Endometrium (tissue), 2 donors: ENCODE measurements at regions not wholly inside any gene's neighbourhood (a gene's known extent, or its start where the extent isn't known, plus 50 kb on each side); places are given as distances from the start of the nearest gene placed in this dataset.
A peak's percentile ranks its signal among the peaks of the same experiment; 100 is the strongest.
"Not testable (repeated sequence)": the region's sequence is repeated elsewhere in the genome, so short reads cannot be mapped to it uniquely, and the experiment has no call there.

ENCODE experiments used
- FAIRE-seq: peaks from 2 replicates; lab custom pipeline; 2012; peaks lifted over from hg19 to GRCh38; lab: Jason Lieb, UNC
- donor health status: control.
- donor health status: control.

GRCh38 chr11:91005458-91005857 is 782.6 kb upstream of the CHORDC1 start:
- FAIRE-seq: no peak

DNA sequence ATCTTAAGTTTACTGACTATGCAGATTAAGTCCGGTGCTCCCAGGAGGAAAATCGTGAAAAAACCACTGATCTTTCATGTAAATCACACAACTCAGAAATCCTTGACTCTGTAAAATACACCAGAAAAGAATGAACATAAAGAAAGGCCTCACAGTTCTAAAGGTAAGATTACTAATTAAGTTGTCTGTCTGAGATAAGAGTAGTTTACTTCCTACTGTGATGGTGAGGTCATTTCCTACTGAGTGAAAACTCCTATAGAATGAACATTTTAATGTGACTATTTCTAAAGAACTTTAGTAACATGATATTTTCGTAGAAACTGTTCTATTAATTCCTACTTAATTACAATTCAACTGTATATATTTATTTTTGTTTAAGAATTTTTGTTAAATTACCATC is 774.4 kb upstream of the CHORDC1 start:
- no peak for FAIRE-seq

- FAIRE-seq: not testable (repeated sequence)
Measured at GRCh38 chr11:90972159-90972558, 749.3 kb upstream of the CHORDC1 start.

GRCh38 chr11:90947930-90948329 is 725.1 kb upstream of the CHORDC1 start:
- FAIRE-seq: no peak

GRCh38 chr11:90930252-90930651 is 707.4 kb upstream of the CHORDC1 start:
- no peak for FAIRE-seq

GRCh38 chr11:90919332-90919731 is 696.5 kb upstream of the CHORDC1 start:
- FAIRE-seq: no peak

DNA sequence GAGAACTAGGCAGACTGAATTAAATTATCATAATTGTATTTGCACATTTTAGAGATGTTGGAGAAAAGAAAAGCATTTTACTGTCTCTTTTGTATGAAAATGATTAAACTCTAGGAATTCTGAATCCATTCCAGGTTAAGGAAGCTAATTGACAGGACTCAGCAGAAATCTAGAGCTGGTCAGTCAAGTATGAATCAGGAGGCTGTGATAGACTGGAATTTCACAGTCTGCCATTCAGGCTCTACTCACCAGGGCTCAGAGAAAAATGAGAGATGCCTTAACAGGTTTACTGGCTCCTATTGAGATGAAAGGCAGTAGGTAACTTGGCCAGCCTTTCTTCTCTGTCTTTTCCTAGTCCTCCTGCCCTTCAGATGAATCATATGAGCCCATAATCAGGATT is 693.9 kb upstream of the CHORDC1 start:
- no peak for FAIRE-seq

DNA sequence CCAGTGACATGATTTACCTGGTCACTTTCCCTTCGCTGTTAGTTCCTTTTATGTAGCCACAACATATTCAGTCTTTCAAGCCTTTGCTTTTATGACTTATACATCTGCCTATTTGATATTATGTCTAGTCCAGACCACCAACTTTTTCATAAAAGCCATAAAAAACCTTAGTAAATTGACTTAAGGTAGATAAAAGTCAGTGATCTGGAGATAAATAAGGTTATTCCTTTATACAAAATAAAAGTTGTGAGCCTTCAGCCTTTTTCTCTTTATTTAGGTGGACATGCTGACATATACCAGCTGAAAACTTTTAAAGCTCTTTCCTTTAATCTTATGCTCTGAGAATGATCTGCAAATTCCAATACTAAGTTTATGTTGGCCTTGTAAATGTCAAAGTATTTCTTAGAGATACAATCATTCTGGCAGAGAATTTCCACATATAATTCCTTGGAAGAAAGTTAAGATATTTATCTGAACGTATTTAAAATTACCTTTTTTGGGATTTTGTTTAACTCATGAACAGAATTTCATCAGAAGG is 690.4 kb upstream of the CHORDC1 start:
- no peak for FAIRE-seq

- no peak for FAIRE-seq
Measured at GRCh38 chr11:90912631-90913030, 689.8 kb upstream of the CHORDC1 start.

GRCh38 chr11:90911192-90911591 is 688.3 kb upstream of the CHORDC1 start:
- no peak for FAIRE-seq

GRCh38 chr11:90908074-90908473 is 685.2 kb upstream of the CHORDC1 start:
- FAIRE-seq: no peak

- FAIRE-seq: no peak
Measured at GRCh38 chr11:90895850-90896249, 673.0 kb upstream of the CHORDC1 start.

DNA sequence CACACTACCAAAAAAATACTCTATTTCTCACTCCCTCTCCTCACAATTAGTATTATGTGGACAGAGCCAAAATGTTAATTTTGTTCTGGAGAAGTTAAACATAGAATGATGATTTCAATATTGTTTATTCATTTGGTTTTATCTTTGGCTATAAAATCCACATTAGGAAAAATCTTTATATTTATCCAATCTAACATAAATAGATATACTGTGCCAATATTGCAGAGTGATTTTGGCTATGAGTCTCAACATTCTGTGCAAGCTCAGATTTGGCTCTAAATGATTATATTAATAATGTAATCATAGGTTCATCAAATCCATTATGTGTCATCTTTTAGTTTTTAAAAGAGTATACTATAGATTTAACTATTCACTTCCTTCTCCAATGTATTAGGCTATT is 667.5 kb upstream of the CHORDC1 start:
- FAIRE-seq: no peak

GRCh38 chr11:90884181-90884580 is 661.3 kb upstream of the CHORDC1 start:
- peak; percentile 39 for FAIRE-seq

DNA sequence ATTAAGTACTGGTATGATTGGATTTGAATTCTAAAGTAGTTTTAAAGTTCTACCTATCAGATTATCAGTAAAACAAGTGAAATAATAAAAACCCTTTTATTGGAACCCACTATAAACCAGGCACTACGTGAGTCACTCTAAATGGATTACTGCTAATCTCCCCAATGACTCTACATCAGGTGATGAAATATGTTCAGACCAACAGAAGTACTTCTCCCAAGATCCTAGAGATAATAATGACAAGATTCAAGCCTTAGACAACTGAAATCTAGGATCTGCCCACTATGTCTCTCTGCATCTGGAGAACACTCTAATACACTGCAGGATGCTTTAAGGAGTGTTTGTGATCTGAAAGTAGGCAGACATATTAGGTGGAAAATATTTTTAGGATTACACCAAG is 652.1 kb upstream of the CHORDC1 start:
- no peak for FAIRE-seq

GRCh38 chr11:90874281-90874680 is 651.4 kb upstream of the CHORDC1 start:
- no peak for FAIRE-seq

- FAIRE-seq: no peak
Measured at GRCh38 chr11:90867416-90867815, 644.6 kb upstream of the CHORDC1 start.

DNA sequence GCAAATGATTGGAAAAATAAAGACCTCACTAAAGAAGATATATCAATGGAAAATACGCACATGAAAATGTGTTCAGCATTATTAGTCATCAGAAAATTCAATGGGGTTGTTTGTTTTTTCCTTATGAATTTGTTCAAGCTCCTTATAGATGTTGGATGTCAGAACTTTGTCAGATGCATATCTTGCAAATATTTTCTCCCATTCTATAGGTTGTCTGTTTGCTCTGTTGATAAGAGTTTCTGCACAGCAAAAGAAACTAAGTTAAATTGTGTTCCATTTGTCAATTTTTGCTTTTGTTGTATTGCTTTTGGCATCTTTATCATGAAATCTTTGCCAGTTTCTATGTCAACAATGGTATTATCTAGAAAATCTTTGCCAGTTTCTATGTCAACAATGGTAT is 633.9 kb upstream of the CHORDC1 start:
- no peak for FAIRE-seq

- no peak for FAIRE-seq
Measured at GRCh38 chr11:90855531-90855930, 632.7 kb upstream of the CHORDC1 start.

GRCh38 chr11:90851196-90851595 is 628.3 kb upstream of the CHORDC1 start:
- FAIRE-seq: no peak

GRCh38 chr11:90849312-90849711 is 626.5 kb upstream of the CHORDC1 start:
- FAIRE-seq: no peak

GRCh38 chr11:90847268-90847886 is 624.5 kb upstream of the CHORDC1 start:
- no peak for FAIRE-seq

DNA sequence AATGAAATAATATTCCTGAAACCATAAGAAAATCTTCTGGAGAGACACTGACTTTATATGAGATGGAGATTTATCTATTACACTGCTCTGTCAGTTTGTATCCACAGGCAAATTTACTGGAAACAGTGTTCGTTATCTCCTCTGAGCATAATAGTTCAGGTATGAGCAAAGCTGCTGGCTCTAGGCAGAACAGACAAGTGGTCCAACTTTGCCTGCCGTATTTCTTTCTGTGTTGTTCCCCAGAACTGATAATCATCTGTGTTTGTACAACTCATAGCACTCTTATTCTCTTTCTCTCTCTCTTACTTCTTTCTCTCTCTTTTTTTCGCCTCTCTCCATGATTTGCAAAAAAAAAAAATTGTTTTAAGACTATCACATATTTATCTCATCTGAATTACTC is 623.8 kb upstream of the CHORDC1 start:
- no peak for FAIRE-seq

- FAIRE-seq: no peak
Measured at GRCh38 chr11:90845799-90846198, 623.0 kb upstream of the CHORDC1 start.

DNA sequence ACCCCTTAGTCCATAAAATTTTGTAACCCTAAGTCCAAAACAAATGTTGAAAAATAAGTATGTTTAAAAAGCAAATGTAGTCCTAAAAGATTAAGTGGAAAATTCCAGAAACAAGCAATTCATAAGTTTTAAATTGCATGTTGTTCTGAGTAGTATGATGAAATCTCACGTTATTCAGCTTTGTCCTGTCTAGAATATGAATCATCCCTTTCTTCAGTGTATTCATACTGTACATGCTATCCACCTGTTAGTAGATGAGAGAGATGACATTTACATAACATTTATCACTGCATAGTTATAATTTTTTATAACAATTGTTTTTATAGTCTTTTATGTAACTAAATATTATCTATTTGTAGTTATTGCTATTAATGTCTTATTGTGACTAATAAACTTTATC is 622.3 kb upstream of the CHORDC1 start:
- no peak for FAIRE-seq
